ENCODE measurements at regions not wholly inside any gene's neighbourhood (a gene's known extent, or its start where the extent isn't known, plus 50 kb on each side); places are given as distances from the start of the nearest gene placed in this dataset.

GRCh38 chrX:14412686-14413085 is 116.7 kb upstream of the GLRA2 start:
- TF ChIP-seq CTCF (conservative IDR thresholded peaks at IDR 0.05; ENCODE audit: low read length), result no peak
- no peak for TF ChIP-seq EZH2phosphoT487 (IDR thresholded peaks at IDR 0.05; ENCODE audit: borderline replicate concordance)

All from Loucy (cell line).